KOPT-K1 (cell line): ENCODE measurements at regions not wholly inside any gene's neighbourhood (a gene's known extent, or its start where the extent isn't known, plus 50 kb on each side); places are given as distances from the start of the nearest gene placed in this dataset.

Experiments used
- H3K27ac ChIP-seq: fragments of 200-600 bp; sonication (generic); 2 replicates; pipeline ENCODE4 v1.5.1; 2016; ENCODE audit warnings: antibody characterized with exemption, mild to moderate bottlenecking, low read depth, low read length; ENCODE audit not compliant: poor library complexity, severe bottlenecking
- H3K36me3 ChIP-seq: fragments of 200-600 bp; sonication (generic); 2 replicates; pipeline ENCODE4 v1.5.1; 2017; ENCODE audit warnings: antibody characterized with exemption, mild to moderate bottlenecking, low read length, moderate library complexity; ENCODE audit not compliant: insufficient read depth
- H3K9me3 ChIP-seq: fragments of 200-600 bp; sonication (generic); 2 replicates; pipeline ENCODE4 v1.5.1; 2017; ENCODE audit warnings: antibody characterized with exemption, low read length, mild to moderate bottlenecking; ENCODE audit not compliant: insufficient read depth, poor library complexity, severe bottlenecking

DNA sequence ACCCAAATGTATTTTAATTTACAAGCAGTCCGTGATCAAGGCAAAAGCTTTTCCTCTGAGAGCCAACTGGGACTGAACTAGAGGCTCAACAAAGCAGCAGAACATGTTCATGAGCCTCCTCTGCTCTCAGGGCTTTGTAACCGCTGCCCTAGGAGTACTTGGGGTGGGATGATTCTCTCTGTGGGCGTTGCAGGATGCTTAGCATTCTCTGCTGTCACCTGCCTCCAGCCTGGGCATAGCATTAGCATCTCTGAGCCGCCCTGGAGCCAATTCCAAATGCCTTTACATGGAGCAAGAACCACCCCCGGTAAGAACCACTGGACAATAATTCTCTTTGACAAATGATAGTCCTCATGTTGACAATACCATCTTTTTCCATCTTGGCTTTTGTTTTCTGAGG lies 237.6 kb upstream of the CDH4 start:
- Histone ChIP-seq H3K27ac (no peak overlapping the region), H3K9me3 (peaks cover 6% of the 10 kb centered on the region), H3K36me3 (no peaks in the 10 kb centered on the region)

- no peak overlapping the region for H3K27ac ChIP-seq
- H3K36me3 ChIP-seq, result no peaks in the 10 kb centered on the region
- peaks cover 6% of the 10 kb centered on the region for H3K9me3 ChIP-seq
These were observed 236.5 kb upstream of the CDH4 start for GRCh38 chr20:61015602-61016001.

DNA sequence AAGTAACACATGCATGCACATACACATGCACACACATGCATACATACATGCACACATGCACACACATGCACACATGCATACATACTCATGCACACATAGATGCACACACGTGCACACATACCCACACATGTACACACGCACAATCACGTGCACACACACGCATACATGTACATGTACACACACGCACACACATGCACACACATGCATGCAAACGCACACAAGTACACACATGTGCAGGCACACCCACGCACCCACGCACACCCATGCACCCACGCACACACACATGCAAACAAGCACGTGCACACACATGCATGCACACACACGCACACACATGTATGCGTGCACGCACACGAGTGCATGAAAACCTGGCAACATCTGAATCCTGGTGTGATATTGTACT lies 232.7 kb upstream of the CDH4 start:
- Histone ChIP-seq H3K9me3 (peaks cover 6% of the 10 kb centered on the region), H3K27ac (no peak overlapping the region), H3K36me3 (no peaks in the 10 kb centered on the region)

- no peak overlapping the region for H3K27ac ChIP-seq
- H3K36me3 ChIP-seq, result no peaks in the 10 kb centered on the region
- peaks cover 13% of the 10 kb centered on the region for H3K9me3 ChIP-seq
These were observed 228.4 kb upstream of the CDH4 start for GRCh38 chr20:61023612-61024011.

DNA sequence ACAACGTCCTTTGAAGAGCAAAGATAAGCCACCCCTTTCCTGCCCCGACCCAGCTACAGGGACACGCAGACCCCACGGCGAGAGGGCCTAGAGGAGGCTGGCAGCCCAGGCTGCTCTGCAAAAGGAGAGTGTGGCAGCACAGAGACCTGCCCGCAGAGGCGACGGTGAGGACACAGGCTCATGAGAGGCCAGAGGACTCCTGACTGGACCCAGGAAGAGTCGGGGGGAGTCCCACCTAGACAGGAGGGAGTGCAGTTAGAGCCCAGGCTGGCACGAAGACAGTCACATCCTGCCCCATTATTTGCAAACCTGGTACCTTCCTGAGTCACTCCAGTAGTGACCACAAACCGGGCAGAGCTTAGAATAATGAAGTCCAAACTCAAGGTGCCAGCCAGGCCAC lies 227.7 kb upstream of the CDH4 start:
- H3K36me3 ChIP-seq, result no peaks in the 10 kb centered on the region
- H3K9me3 ChIP-seq, result peaks cover 9% of the 10 kb centered on the region
- H3K27ac ChIP-seq, result no peak overlapping the region

- H3K27ac ChIP-seq, result no peak overlapping the region
- H3K36me3 ChIP-seq, result no peaks in the 10 kb centered on the region
- peaks cover 9% of the 10 kb centered on the region for H3K9me3 ChIP-seq
These were observed 226.5 kb upstream of the CDH4 start for GRCh38 chr20:61025536-61025935.

DNA sequence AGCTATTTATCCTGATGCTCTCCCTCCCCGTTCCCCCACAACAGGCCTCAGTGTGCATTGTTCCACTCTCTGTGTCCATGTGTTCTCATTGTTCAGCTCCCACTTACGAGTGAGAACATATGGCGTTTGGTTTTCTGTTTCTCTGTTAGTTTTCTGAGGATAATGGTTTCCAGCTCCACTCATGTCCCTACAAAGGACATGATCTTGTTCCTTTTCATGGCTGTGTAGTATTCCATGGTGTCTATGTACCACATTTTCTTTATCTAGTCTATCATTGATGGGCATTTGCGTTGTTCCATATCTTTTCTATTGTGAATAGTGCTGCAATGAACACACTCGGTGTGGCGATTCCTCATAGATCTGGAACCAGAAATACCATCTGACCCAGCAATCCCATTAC lies 225.9 kb upstream of the CDH4 start:
- H3K27ac ChIP-seq, result no peak overlapping the region
- H3K36me3 ChIP-seq, result no peaks in the 10 kb centered on the region
- H3K9me3 ChIP-seq, result peaks cover 9% of the 10 kb centered on the region

DNA sequence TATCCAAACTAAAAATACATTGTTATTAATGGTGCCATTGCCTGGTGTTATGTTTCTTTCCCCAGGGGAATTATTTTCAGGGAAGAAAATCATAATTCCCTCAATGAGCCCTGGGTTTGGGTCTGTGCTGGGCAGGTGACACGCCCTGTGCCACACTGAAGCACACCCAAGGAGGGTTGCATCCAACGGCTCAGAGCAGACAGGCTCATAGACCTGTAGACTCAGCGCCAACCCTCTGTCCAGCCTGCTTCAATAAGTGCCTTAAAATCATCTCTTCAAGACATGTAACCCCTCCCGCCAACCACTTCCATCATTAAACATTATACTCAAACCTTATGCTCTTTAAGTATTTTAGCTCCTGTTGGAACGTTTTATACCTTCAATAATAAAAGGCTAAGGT lies 225.3 kb upstream of the CDH4 start:
- H3K27ac ChIP-seq, result no peak overlapping the region
- no peaks in the 10 kb centered on the region for H3K36me3 ChIP-seq
- H3K9me3 ChIP-seq, result peaks cover 9% of the 10 kb centered on the region

DNA sequence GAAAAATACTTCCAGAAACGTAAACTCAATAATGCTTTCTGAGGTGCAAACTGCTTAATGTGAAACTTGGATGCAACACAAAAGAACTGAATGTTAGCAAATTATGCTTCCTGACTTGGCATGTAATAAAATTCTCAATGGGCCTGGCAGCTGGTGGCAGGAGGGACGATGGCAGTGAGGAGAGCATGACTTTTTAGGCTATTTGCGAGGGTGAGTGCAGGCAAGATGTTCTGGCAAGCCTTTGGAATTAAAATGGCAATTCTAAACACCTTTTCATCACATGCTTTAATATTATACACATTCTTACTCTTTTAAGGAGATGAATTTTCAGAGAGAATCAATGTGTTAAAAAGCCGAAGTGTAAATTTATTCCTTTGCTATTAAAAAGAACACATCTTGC lies 224.8 kb upstream of the CDH4 start:
- peaks cover 9% of the 10 kb centered on the region for H3K9me3 ChIP-seq
- H3K36me3 ChIP-seq, result no peaks in the 10 kb centered on the region
- no peak overlapping the region for H3K27ac ChIP-seq

GRCh38 chr20:61030130-61030529 lies 221.9 kb upstream of the CDH4 start:
- Histone ChIP-seq H3K27ac (no peak overlapping the region), H3K36me3 (no peaks in the 10 kb centered on the region), H3K9me3 (peaks cover 13% of the 10 kb centered on the region)

GRCh38 chr20:61031101-61031830 lies 220.8 kb upstream of the CDH4 start:
- no peaks in the 10 kb centered on the region for H3K36me3 ChIP-seq
- H3K9me3 ChIP-seq, result peaks cover 13% of the 10 kb centered on the region
- H3K27ac ChIP-seq, result no peak overlapping the region

DNA sequence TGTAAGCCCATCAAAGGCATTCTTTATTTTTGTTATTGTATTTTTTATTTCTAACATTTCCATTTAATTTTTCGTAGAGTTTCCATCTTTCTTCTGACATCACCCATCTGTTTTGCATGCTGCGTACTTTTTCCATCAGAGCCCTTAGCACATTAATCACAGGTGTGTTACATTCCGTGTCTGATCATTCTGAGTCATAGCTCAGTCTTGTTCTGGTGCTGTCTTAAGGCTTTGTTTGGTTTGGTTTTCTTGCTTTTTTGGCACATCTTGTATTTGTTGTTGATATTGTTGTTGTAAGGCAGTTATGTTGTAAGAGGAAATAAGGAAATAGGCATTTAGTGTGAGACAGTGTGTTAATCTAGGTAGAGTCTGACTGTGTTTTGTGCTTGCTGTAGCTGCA lies 214.6 kb upstream of the CDH4 start:
- no peak overlapping the region for H3K27ac ChIP-seq
- H3K9me3 ChIP-seq, result peaks cover 17% of the 10 kb centered on the region

GRCh38 chr20:61041481-61041880 lies 210.6 kb upstream of the CDH4 start:
- no peaks in the 10 kb centered on the region for H3K36me3 ChIP-seq
- peaks cover 13% of the 10 kb centered on the region for H3K9me3 ChIP-seq
- H3K27ac ChIP-seq, result no peak overlapping the region

More for the DNA sequence above, 214.6 kb upstream of the CDH4 start:
- H3K36me3 ChIP-seq, result no peaks in the 10 kb centered on the region

GRCh38 chr20:61042506-61043385 lies 209.3 kb upstream of the CDH4 start:
- H3K27ac ChIP-seq, result no peak overlapping the region
- no peaks in the 10 kb centered on the region for H3K36me3 ChIP-seq
- peaks cover 3% of the 10 kb centered on the region for H3K9me3 ChIP-seq

GRCh38 chr20:61043681-61044080 lies 208.4 kb upstream of the CDH4 start:
- Histone ChIP-seq H3K36me3 (no peaks in the 10 kb centered on the region), H3K27ac (no peak overlapping the region), H3K9me3 (no peaks in the 10 kb centered on the region)

- no peaks in the 10 kb centered on the region for H3K36me3 ChIP-seq
- no peak overlapping the region for H3K27ac ChIP-seq
- no peaks in the 10 kb centered on the region for H3K9me3 ChIP-seq
These were observed 207.6 kb upstream of the CDH4 start for GRCh38 chr20:61044499-61044898.
